HAP-1 (cell line): ENCODE measurements at regions not wholly inside any gene's neighbourhood (a gene's known extent, or its start where the extent isn't known, plus 50 kb on each side); places are given as distances from the start of the nearest gene placed in this dataset.
A peak's percentile ranks its signal among the peaks of the same experiment; 100 is the strongest.

Experiments
- DNase-seq, 2 experiments: peaks; one replicate each; pipeline ENCODE4 v3.0.0-alpha.2; 2016 to 2020; ENCODE audit warnings: low spot score in 2 of 2
- H3K27me3 ChIP-seq: fragments of 250-450 bp; sonication (Bioruptor Pico); 2 replicates; pipeline ENCODE4 v1.5.1; 2020; ENCODE audit warnings: low read depth, mild to moderate bottlenecking, moderate library complexity
- H3K36me3 ChIP-seq: fragments of 250-450 bp; sonication (Bioruptor Pico); replicated peaks from 2 replicates; pipeline ENCODE4 v1.5.1; 2020; ENCODE audit warnings: mild to moderate bottlenecking
- H3K4me1 ChIP-seq: fragments of 250-450 bp; sonication (Bioruptor Pico); 2 replicates; pipeline ENCODE4 v1.5.1; 2020; ENCODE audit warnings: mild to moderate bottlenecking
- H3K4me3 ChIP-seq: fragments of 250-450 bp; sonication (Bioruptor Pico); 2 replicates; pipeline ENCODE4 v1.5.1; 2020; ENCODE audit warnings: mild to moderate bottlenecking, moderate library complexity
- H3K9me3 ChIP-seq: fragments of 250-450 bp; sonication (Bioruptor Pico); 2 replicates; pipeline ENCODE4 v1.5.1; 2020; ENCODE audit warnings: mild to moderate bottlenecking, moderate library complexity
- in situ Hi-C: fragments of 300-500 bp; cut with MboI; formaldehyde crosslinking; loops from 3 replicates; pipeline ENCODE4 v1.14.3; 2020; ENCODE audit warnings: low sequenced_read_pairs, inconsistent platforms, mixed read lengths

- DNase-seq = peak; percentile 25 to 30
- in situ Hi-C loops = no loop called here
- no peaks in the 10 kb centered on the region; the same call in 1 of the 2 replicates for H3K9me3 ChIP-seq
- H3K36me3 ChIP-seq = no peaks in the 10 kb centered on the region
- H3K4me3 ChIP-seq = no peak overlapping the region
- H3K27me3 ChIP-seq = no peaks in the 10 kb centered on the region
- peaks cover 26% of the 10 kb centered on the region for H3K4me1 ChIP-seq
Observed at GRCh38 chr13:40149611-40150274, 494.3 kb downstream of the COG6 start.

- Histone ChIP-seq H3K27me3 (no peaks in the 10 kb centered on the region), H3K9me3 (no peaks in the 10 kb centered on the region; the same call in 1 of the 2 replicates)
- in situ Hi-C loops = no loop called here
Observed at GRCh38 chr13:40151673-40152072, 496.2 kb downstream of the COG6 start.

GRCh38 chr13:40152145-40152544 is 496.7 kb downstream of the COG6 start:
- H3K4me1 ChIP-seq = peaks cover 30% of the 10 kb centered on the region
- H3K9me3 ChIP-seq = no peaks in the 10 kb centered on the region; the same call in 1 of the 2 replicates
- no peaks in the 10 kb centered on the region for H3K36me3 ChIP-seq
- H3K27me3 ChIP-seq = no peaks in the 10 kb centered on the region
- H3K4me3 ChIP-seq = no peak overlapping the region
- in situ Hi-C loops = no loop called here
- DNase-seq = no peak

More at GRCh38 chr13:40151673-40152072, 496.2 kb downstream of the COG6 start:
- no peak overlapping the region for H3K4me3 ChIP-seq
- H3K36me3 ChIP-seq = no peaks in the 10 kb centered on the region
- H3K4me1 ChIP-seq = peaks cover 30% of the 10 kb centered on the region
- DNase-seq = no peak

- no peaks in the 10 kb centered on the region; the same call in 1 of the 2 replicates for H3K27me3 ChIP-seq
- no peak for DNase-seq
- H3K36me3 ChIP-seq = no peaks in the 10 kb centered on the region
- in situ Hi-C loops = no loop called here
- no peak overlapping the region for H3K4me3 ChIP-seq
- peaks cover 30% of the 10 kb centered on the region for H3K4me1 ChIP-seq
- no peaks in the 10 kb centered on the region; the same call in 1 of the 2 replicates for H3K9me3 ChIP-seq
Observed at GRCh38 chr13:40152922-40153321, 497.5 kb downstream of the COG6 start.

GRCh38 chr13:40153516-40153915 is 498.1 kb downstream of the COG6 start:
- DNase-seq = no peak
- H3K27me3 ChIP-seq = no peaks in the 10 kb centered on the region; the same call in 1 of the 2 replicates
- no peaks in the 10 kb centered on the region; the same call in 1 of the 2 replicates for H3K9me3 ChIP-seq
- no peaks in the 10 kb centered on the region for H3K36me3 ChIP-seq
- in situ Hi-C loops = no loop called here
- H3K4me1 ChIP-seq = peaks cover 30% of the 10 kb centered on the region
- no peak overlapping the region for H3K4me3 ChIP-seq

GRCh38 chr13:40155201-40155600 is 499.7 kb downstream of the COG6 start:
- Histone ChIP-seq H3K36me3 (no peaks in the 10 kb centered on the region), H3K4me1 (peaks cover 20% of the 10 kb centered on the region), H3K27me3 (no peaks in the 10 kb centered on the region; the same call in 1 of the 2 replicates), H3K9me3 (no peaks in the 10 kb centered on the region; the same call in 1 of the 2 replicates), H3K4me3 (no peak overlapping the region)
- in situ Hi-C loops = no loop called here
- peak; percentile 20 to 73 for DNase-seq

- peaks cover 4% of the 10 kb centered on the region for H3K4me1 ChIP-seq
- H3K4me3 ChIP-seq = no peak overlapping the region
- in situ Hi-C loops = no loop called here
- no peaks in the 10 kb centered on the region; the same call in 1 of the 2 replicates for H3K27me3 ChIP-seq
- H3K36me3 ChIP-seq = no peaks in the 10 kb centered on the region
- no peaks in the 10 kb centered on the region for H3K9me3 ChIP-seq
- no peak for DNase-seq
Observed at GRCh38 chr13:40158218-40158617, 502.8 kb downstream of the COG6 start.

GRCh38 chr13:40158757-40159156 is 503.3 kb downstream of the COG6 start:
- Histone ChIP-seq H3K27me3 (no peaks in the 10 kb centered on the region; the same call in 1 of the 2 replicates), H3K4me3 (no peak overlapping the region), H3K36me3 (no peaks in the 10 kb centered on the region), H3K9me3 (no peaks in the 10 kb centered on the region), H3K4me1 (peaks cover 4% of the 10 kb centered on the region)
- in situ Hi-C loops = no loop called here
- DNase-seq = no peak

- Histone ChIP-seq H3K27me3 (no peaks in the 10 kb centered on the region; the same call in 1 of the 2 replicates), H3K4me1 (peaks cover 4% of the 10 kb centered on the region), H3K4me3 (no peak overlapping the region), H3K36me3 (no peaks in the 10 kb centered on the region), H3K9me3 (no peaks in the 10 kb centered on the region)
- DNase-seq = no peak
- in situ Hi-C loops = no loop called here
Observed at GRCh38 chr13:40159736-40160135, 504.3 kb downstream of the COG6 start.

GRCh38 chr13:40160618-40161350 is 505.3 kb downstream of the COG6 start:
- in situ Hi-C loops = no loop called here
- Histone ChIP-seq H3K9me3 (no peaks in the 10 kb centered on the region), H3K27me3 (no peaks in the 10 kb centered on the region; the same call in 1 of the 2 replicates), H3K4me3 (no peak overlapping the region), H3K36me3 (no peaks in the 10 kb centered on the region), H3K4me1 (no peaks in the 10 kb centered on the region; the same call in 1 of the 2 replicates)
- DNase-seq = no peak

GRCh38 chr13:40161351-40161810 is 505.1 kb downstream of the FOXO1 start:
- no peaks in the 10 kb centered on the region for H3K36me3 ChIP-seq
- no peak overlapping the region for H3K4me3 ChIP-seq
- H3K4me1 ChIP-seq = no peaks in the 10 kb centered on the region; the same call in 1 of the 2 replicates
- in situ Hi-C loops = no loop called here
- DNase-seq = no peak
- no peaks in the 10 kb centered on the region; the same call in 1 of the 2 replicates for H3K27me3 ChIP-seq
- H3K9me3 ChIP-seq = no peaks in the 10 kb centered on the region

GRCh38 chr13:40161931-40162330 is 504.5 kb downstream of the FOXO1 start:
- Histone ChIP-seq H3K4me3 (no peak overlapping the region), H3K27me3 (no peaks in the 10 kb centered on the region; the same call in 1 of the 2 replicates), H3K36me3 (no peaks in the 10 kb centered on the region), H3K9me3 (no peaks in the 10 kb centered on the region), H3K4me1 (no peaks in the 10 kb centered on the region; the same call in 1 of the 2 replicates)
- no peak for DNase-seq
- in situ Hi-C loops = no loop called here

- H3K36me3 ChIP-seq = no peaks in the 10 kb centered on the region
- H3K9me3 ChIP-seq = no peaks in the 10 kb centered on the region
- no peak overlapping the region for H3K4me3 ChIP-seq
- in situ Hi-C loops = no loop called here
- H3K27me3 ChIP-seq = no peaks in the 10 kb centered on the region
- H3K4me1 ChIP-seq = no peaks in the 10 kb centered on the region; the same call in 1 of the 2 replicates
- no peak for DNase-seq
Observed at GRCh38 chr13:40163066-40164000, 503.1 kb downstream of the FOXO1 start.
